ENCODE measurements at regions not wholly inside any gene's neighbourhood (a gene's known extent, or its start where the extent isn't known, plus 50 kb on each side); places are given as distances from the start of the nearest gene placed in this dataset.

- H3K27ac Mint-ChIP-seq, result no peak overlapping the region
- H3K4me3 Mint-ChIP-seq, result peak overlapping the region in 1 of 3 experiments; percentile 23
- peaks cover 57% of the 10 kb centered on the region for H3K4me1 Mint-ChIP-seq
- peaks cover 16% of the 10 kb centered on the region for H3K36me3 Mint-ChIP-seq (ENCODE audit: low read depth)
- H3K9me3 Mint-ChIP-seq, result no peaks in the 10 kb centered on the region
- no peaks in the 10 kb centered on the region for H3K27me3 Mint-ChIP-seq (ENCODE audit: low read depth)
- TF ChIP-seq CTCF (IDR thresholded peaks at IDR 0.05; ENCODE audit: unreplicated experiment in 3 of 3), result no peak
These were observed 85.8 kb upstream of the IPO9 start for GRCh38 chr1:201742955-201743805.

- H3K27me3 Mint-ChIP-seq (ENCODE audit: low read depth), result no peaks in the 10 kb centered on the region
- no peak for TF ChIP-seq CTCF (IDR thresholded peaks at IDR 0.05; ENCODE audit: unreplicated experiment in 3 of 3)
- no peaks in the 10 kb centered on the region for H3K9me3 Mint-ChIP-seq
- no peak overlapping the region for H3K4me3 Mint-ChIP-seq
- H3K27ac Mint-ChIP-seq, result no peak overlapping the region
- peaks cover 16% of the 10 kb centered on the region for H3K36me3 Mint-ChIP-seq (ENCODE audit: low read depth)
- peaks cover 46% of the 10 kb centered on the region for H3K4me1 Mint-ChIP-seq
These were observed 83.9 kb upstream of the IPO9 start for GRCh38 chr1:201745023-201745422.

GRCh38 chr1:201746156-201746555 lies 82.8 kb upstream of the IPO9 start:
- Mint-ChIP-seq H3K27ac (peak overlapping the region in 1 of 3 experiments; percentile 13), H3K4me1 (peaks cover 44% of the 10 kb centered on the region), H3K36me3 (ENCODE audit: low read depth) (peaks cover 16% of the 10 kb centered on the region), H3K27me3 (ENCODE audit: low read depth) (no peaks in the 10 kb centered on the region), H3K4me3 (no peak overlapping the region), H3K9me3 (no peaks in the 10 kb centered on the region)
- TF ChIP-seq CTCF (IDR thresholded peaks at IDR 0.05; ENCODE audit: unreplicated experiment in 3 of 3), result no peak

- TF ChIP-seq CTCF (IDR thresholded peaks at IDR 0.05; ENCODE audit: unreplicated experiment in 3 of 3), result no peak
- Mint-ChIP-seq H3K36me3 (ENCODE audit: low read depth) (peaks cover 16% of the 10 kb centered on the region), H3K27me3 (ENCODE audit: low read depth) (no peaks in the 10 kb centered on the region), H3K9me3 (no peaks in the 10 kb centered on the region), H3K4me3 (no peak overlapping the region), H3K27ac (peak overlapping the region in 2 of 3 experiments; percentile 16 to 52), H3K4me1 (peaks cover 48% of the 10 kb centered on the region)
These were observed 81.7 kb upstream of the IPO9 start for GRCh38 chr1:201747261-201747660.

- H3K4me1 Mint-ChIP-seq, result peaks cover 51% of the 10 kb centered on the region
- no peak overlapping the region for H3K4me3 Mint-ChIP-seq
- peaks cover 11% of the 10 kb centered on the region for H3K36me3 Mint-ChIP-seq (ENCODE audit: low read depth)
- no peaks in the 10 kb centered on the region for H3K9me3 Mint-ChIP-seq
- TF ChIP-seq CTCF (IDR thresholded peaks at IDR 0.05; ENCODE audit: unreplicated experiment in 3 of 3), result no peak
- H3K27me3 Mint-ChIP-seq (ENCODE audit: low read depth), result no peaks in the 10 kb centered on the region
- H3K27ac Mint-ChIP-seq, result peak overlapping the region in 2 of 3 experiments; percentile 2 to 45
These were observed 80.6 kb upstream of the IPO9 start for GRCh38 chr1:201748335-201748734.
